Suprapubic skin (tissue), 4 donors: ENCODE measurements at regions not wholly inside any gene's neighbourhood (a gene's known extent, or its start where the extent isn't known, plus 50 kb on each side); places are given as distances from the start of the nearest gene placed in this dataset.

Experiments
- DNase-seq, 2 donors: peaks; one replicate each; pipeline ENCODE4 v3.0.0-alpha.2; 2019; ENCODE audit warnings: low spot score in 2 of 2
- H3K27ac ChIP-seq: fragments of 200-600 bp; sonication (generic); one replicate; pipeline ENCODE4 v1.5.1; 2019
- H3K27me3 ChIP-seq: fragments of 200-600 bp; sonication (generic); one replicate; pipeline ENCODE4 v1.5.1; 2019
- H3K36me3 ChIP-seq: fragments of 200-600 bp; sonication (generic); one replicate; pipeline ENCODE4 v1.5.1; 2019
- H3K4me1 ChIP-seq: fragments of 200-600 bp; sonication (generic); one replicate; pipeline ENCODE4 v1.5.1; 2019
- H3K4me3 ChIP-seq: fragments of 200-600 bp; sonication (generic); one replicate; pipeline ENCODE4 v1.5.1; 2019; ENCODE audit warnings: mild to moderate bottlenecking
- H3K9me3 ChIP-seq: fragments of 200-600 bp; sonication (generic); one replicate; pipeline ENCODE4 v1.5.1; 2019
- CTCF ChIP-seq, 2 donors: fragments of 200-600 bp in 1 of 2; fragments of 450-650 bp in 1 of 2; sonication (generic) in 1 of 2; IDR thresholded peaks; one replicate each; pipeline ENCODE4 v1.5.1; 2016 to 2019; ENCODE audit warnings: antibody characterized with exemption in 2 of 2, mild to moderate bottlenecking in 1 of 2, moderate library complexity in 1 of 2
- EP300 ChIP-seq: sonication (generic); formaldehyde crosslinking; IDR thresholded peaks from one replicate; pipeline ENCODE4 v1.6.1; 2017; ENCODE audit warnings: antibody characterized with exemption
- POLR2A ChIP-seq, 2 donors: fragments of 450-650 bp; IDR thresholded peaks; one replicate each; pipeline ENCODE4 v1.6.1; 2017; ENCODE audit warnings: antibody characterized with exemption in 2 of 2, mild to moderate bottlenecking in 2 of 2, moderate library complexity in 2 of 2
- POLR2AphosphoS5 ChIP-seq, 3 donors: sonication (generic); formaldehyde crosslinking; IDR thresholded peaks; one replicate each; pipeline ENCODE4 v1.6.1; 2017; ENCODE audit warnings: antibody characterized with exemption in 3 of 3
- WGBS: methylation state at CpG from one replicate; pipeline ENCODE4 v1.1.5; 2018; 5-methylcytosine and 5-hydroxymethylcytosine counted together

- DNase-seq: no peak
- no peak for TF ChIP-seq POLR2A (IDR thresholded peaks at IDR 0.05)
- no peak for TF ChIP-seq POLR2AphosphoS5 (IDR thresholded peaks at IDR 0.05)
- TF ChIP-seq EP300: no peak
- TF ChIP-seq CTCF (IDR thresholded peaks at IDR 0.05): no peak
- H3K4me1 ChIP-seq: no peaks in the 10 kb centered on the region
- H3K27ac ChIP-seq: no peak overlapping the region
- WGBS: 49% methylated on average over 2 of the region's 2 CpGs
- no peaks in the 10 kb centered on the region for H3K27me3 ChIP-seq
- no peak overlapping the region for H3K4me3 ChIP-seq
- peaks cover 6% of the 10 kb centered on the region for H3K9me3 ChIP-seq
- no peaks in the 10 kb centered on the region for H3K36me3 ChIP-seq
Observed at GRCh38 chr10:33723181-33723580, 388.7 kb upstream of the NRP1 start.

GRCh38 chr10:33722067-33722466, 387.6 kb upstream of the NRP1 start:
- TF ChIP-seq EP300 (no peak), POLR2AphosphoS5 (IDR thresholded peaks at IDR 0.05) (no peak), POLR2A (IDR thresholded peaks at IDR 0.05) (no peak), CTCF (IDR thresholded peaks at IDR 0.05) (no peak)
- H3K36me3 ChIP-seq: no peaks in the 10 kb centered on the region
- no peak for DNase-seq
- no peak overlapping the region for H3K4me3 ChIP-seq
- H3K27me3 ChIP-seq: no peaks in the 10 kb centered on the region
- H3K9me3 ChIP-seq: no peaks in the 10 kb centered on the region
- WGBS: 76% methylated on average over 3 of the region's 3 CpGs
- no peaks in the 10 kb centered on the region for H3K4me1 ChIP-seq
- no peak overlapping the region for H3K27ac ChIP-seq

- 90% methylated on average over 7 of the region's 7 CpGs for WGBS
Observed at GRCh38 chr10:33721509-33721908, 387.0 kb upstream of the NRP1 start.

GRCh38 chr10:33720161-33720560, 385.7 kb upstream of the NRP1 start:
- Histone ChIP-seq H3K4me3 (no peak overlapping the region), H3K4me1 (peaks cover 5% of the 10 kb centered on the region), H3K36me3 (no peaks in the 10 kb centered on the region), H3K9me3 (no peaks in the 10 kb centered on the region), H3K27me3 (no peaks in the 10 kb centered on the region), H3K27ac (no peak overlapping the region)
- 88% methylated on average over 2 of the region's 2 CpGs for WGBS
- TF ChIP-seq POLR2A (IDR thresholded peaks at IDR 0.05) (no peak), CTCF (IDR thresholded peaks at IDR 0.05) (no peak), EP300 (no peak), POLR2AphosphoS5 (IDR thresholded peaks at IDR 0.05) (no peak)
- DNase-seq: no peak

More at GRCh38 chr10:33721509-33721908, 387.0 kb upstream of the NRP1 start:
- TF ChIP-seq POLR2A (IDR thresholded peaks at IDR 0.05) (no peak), CTCF (IDR thresholded peaks at IDR 0.05) (no peak), POLR2AphosphoS5 (IDR thresholded peaks at IDR 0.05) (no peak), EP300 (no peak)
- Histone ChIP-seq H3K4me3 (no peak overlapping the region), H3K9me3 (no peaks in the 10 kb centered on the region), H3K4me1 (peaks cover 4% of the 10 kb centered on the region), H3K36me3 (no peaks in the 10 kb centered on the region), H3K27me3 (no peaks in the 10 kb centered on the region), H3K27ac (no peak overlapping the region)
- no peak for DNase-seq

- 75% methylated on average over 8 of the region's 8 CpGs for WGBS
- H3K27ac ChIP-seq: no peak overlapping the region
- TF ChIP-seq EP300 (no peak), POLR2AphosphoS5 (IDR thresholded peaks at IDR 0.05) (no peak), POLR2A (IDR thresholded peaks at IDR 0.05) (no peak), CTCF (IDR thresholded peaks at IDR 0.05) (no peak)
- H3K9me3 ChIP-seq: no peaks in the 10 kb centered on the region
- peaks cover 5% of the 10 kb centered on the region for H3K4me1 ChIP-seq
- no peaks in the 10 kb centered on the region for H3K36me3 ChIP-seq
- no peak overlapping the region for H3K4me3 ChIP-seq
- DNase-seq: no peak
- H3K27me3 ChIP-seq: no peaks in the 10 kb centered on the region
Observed at GRCh38 chr10:33719005-33719703, 384.7 kb upstream of the NRP1 start.
